NT2/D1 (cell line): ENCODE measurements at regions not wholly inside any gene's neighbourhood (a gene's known extent, or its start where the extent isn't known, plus 50 kb on each side); places are given as distances from the start of the nearest gene placed in this dataset.

ENCODE experiments used
- DNase-seq: peaks from one replicate; pipeline ENCODE4 v3.0.0-alpha.2; 2011; ENCODE audit warnings: low read depth, low spot score
- H3K27me3 ChIP-seq: 2 replicates; pipeline ENCODE4 v1.6.0; 2011; ENCODE audit warnings: mild to moderate bottlenecking; ENCODE audit not compliant: insufficient read length, insufficient read depth
- H3K36me3 ChIP-seq: 2 replicates; pipeline ENCODE4 v1.6.1; 2011; ENCODE audit warnings: mild to moderate bottlenecking, low read length, mixed read lengths; ENCODE audit not compliant: insufficient read depth, insufficient read length
- H3K4me1 ChIP-seq: 2 replicates; pipeline ENCODE4 v1.5.1; 2011; ENCODE audit not compliant: insufficient read depth, insufficient read length
- H3K4me3 ChIP-seq: 2 replicates; pipeline ENCODE4 v1.5.1; 2011; ENCODE audit warnings: low read depth; ENCODE audit not compliant: insufficient read length
- H3K9ac ChIP-seq: 2 replicates; pipeline ENCODE4 v1.6.0; 2011; ENCODE audit warnings: low read depth; ENCODE audit not compliant: insufficient read length
- H3K9me3 ChIP-seq: 2 replicates; pipeline ENCODE4 v1.5.1; 2011; ENCODE audit warnings: mild to moderate bottlenecking, low read length; ENCODE audit not compliant: insufficient read depth
- SUZ12 ChIP-seq: IDR thresholded peaks from 2 replicates; pipeline ENCODE4 v1.6.1; 2011; ENCODE audit not compliant: insufficient read length, insufficient read depth; ENCODE audit errors: extremely low read depth
- YY1 ChIP-seq: IDR thresholded peaks from 2 replicates; pipeline ENCODE4 v1.6.1; 2011; ENCODE audit not compliant: insufficient read length, insufficient read depth
- ZNF274 ChIP-seq: IDR thresholded peaks from 2 replicates; pipeline ENCODE4 v1.6.1; 2011; ENCODE audit warnings: mild to moderate bottlenecking, low read depth, low read length

GRCh38 chr12:116427200-116427930 is 131.8 kb upstream of the MAP1LC3B2 start:
- H3K4me3 ChIP-seq = peak overlapping the region; percentile 15
- no peaks in the 10 kb centered on the region for H3K27me3 ChIP-seq
- DNase-seq = peak; percentile 98
- no peaks in the 10 kb centered on the region for H3K36me3 ChIP-seq
- peaks cover 19% of the 10 kb centered on the region for H3K4me1 ChIP-seq
- H3K9me3 ChIP-seq = peaks cover 2% of the 10 kb centered on the region; the same call in 1 of the 2 replicates
- no peak for TF ChIP-seq YY1
- TF ChIP-seq ZNF274 = no peak
- no peak for TF ChIP-seq SUZ12
- peak overlapping the region; percentile 63 for H3K9ac ChIP-seq

- Histone ChIP-seq H3K27me3 (no peaks in the 10 kb centered on the region), H3K9me3 (peaks cover 5% of the 10 kb centered on the region; the same call in 1 of the 2 replicates), H3K9ac (no peak overlapping the region), H3K36me3 (no peaks in the 10 kb centered on the region), H3K4me3 (no peak overlapping the region), H3K4me1 (peaks cover 23% of the 10 kb centered on the region)
- no peak for DNase-seq
- TF ChIP-seq SUZ12 (no peak), YY1 (no peak), ZNF274 (no peak)
These were observed 129.3 kb upstream of the MAP1LC3B2 start for GRCh38 chr12:116429826-116430360.

DNA sequence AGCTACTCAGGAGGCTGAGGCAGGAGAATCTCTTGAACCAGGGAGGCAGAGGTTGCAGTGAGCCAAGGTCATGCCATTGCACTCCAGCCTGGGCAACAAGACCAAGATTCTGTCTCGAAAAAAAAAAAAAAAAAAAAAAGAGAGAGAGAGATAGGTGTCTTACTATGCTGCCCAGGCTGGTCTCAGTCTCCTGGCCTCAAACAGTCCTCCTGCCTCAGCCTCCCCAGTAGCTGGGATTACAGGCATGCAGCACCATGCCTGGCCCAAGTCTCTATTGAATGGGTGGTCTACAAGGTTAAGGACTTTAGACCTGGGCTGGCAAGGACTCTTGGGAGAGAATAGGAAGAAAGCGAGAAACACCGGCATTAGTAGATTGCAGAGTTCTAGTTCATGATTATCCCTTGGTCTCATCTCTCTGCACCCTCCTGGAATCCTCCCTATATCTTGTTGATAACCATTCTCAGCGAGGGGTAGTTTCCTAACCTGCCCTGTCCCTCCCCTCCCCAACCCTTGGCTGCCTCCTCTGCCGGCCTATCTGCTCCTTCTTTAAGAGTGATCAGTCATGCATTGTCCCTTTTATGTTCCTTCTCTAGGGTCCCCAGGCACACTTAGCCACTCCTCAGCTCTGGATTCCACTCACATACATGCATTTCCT is 128.1 kb upstream of the MAP1LC3B2 start:
- H3K27me3 ChIP-seq = no peaks in the 10 kb centered on the region
- no peak for DNase-seq
- H3K36me3 ChIP-seq = no peaks in the 10 kb centered on the region
- H3K9me3 ChIP-seq = peaks cover 5% of the 10 kb centered on the region; the same call in 1 of the 2 replicates
- peaks cover 23% of the 10 kb centered on the region for H3K4me1 ChIP-seq
- no peak overlapping the region for H3K4me3 ChIP-seq
- H3K9ac ChIP-seq = peak overlapping the region; percentile 9
- TF ChIP-seq YY1 (no peak), SUZ12 (no peak), ZNF274 (no peak)

DNA sequence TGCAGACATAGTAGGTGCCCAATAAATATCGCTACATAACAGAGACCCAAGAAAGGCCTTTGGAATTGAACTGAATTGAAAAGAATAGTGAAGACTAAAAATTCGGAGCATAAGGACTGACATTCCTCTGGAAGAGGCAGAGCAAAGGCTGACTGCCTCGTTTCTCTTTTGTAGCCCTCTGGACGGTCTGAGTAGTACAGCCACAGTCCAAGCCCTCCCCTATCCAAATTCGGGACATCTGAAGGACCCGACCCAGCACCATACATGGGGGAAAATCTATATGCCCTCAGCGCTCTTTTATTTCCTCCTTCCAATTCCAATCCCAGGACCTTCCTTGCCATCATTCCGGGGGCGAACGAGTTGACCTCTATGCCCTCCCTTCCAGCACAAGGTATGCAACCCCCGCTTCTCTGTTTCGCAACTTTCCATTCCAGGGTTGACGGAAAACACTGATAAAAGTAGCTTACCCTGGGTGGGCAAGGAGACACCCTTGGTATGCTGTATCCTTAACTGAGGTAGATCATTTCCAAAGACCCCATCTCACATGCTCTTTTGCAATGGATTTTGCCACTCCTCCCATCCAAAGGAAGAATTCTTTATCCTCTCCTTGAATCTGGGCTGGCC is 127.4 kb upstream of the MAP1LC3B2 start:
- H3K9me3 ChIP-seq = peaks cover 5% of the 10 kb centered on the region; the same call in 1 of the 2 replicates
- DNase-seq = no peak
- no peaks in the 10 kb centered on the region for H3K36me3 ChIP-seq
- peaks cover 23% of the 10 kb centered on the region for H3K4me1 ChIP-seq
- no peaks in the 10 kb centered on the region for H3K27me3 ChIP-seq
- H3K4me3 ChIP-seq = no peak overlapping the region
- TF ChIP-seq ZNF274 = no peak
- no peak for TF ChIP-seq YY1
- TF ChIP-seq SUZ12 = no peak
- H3K9ac ChIP-seq = peak overlapping the region; percentile 9

GRCh38 chr12:116432314-116432750 is 126.8 kb upstream of the MAP1LC3B2 start:
- Histone ChIP-seq H3K4me1 (peaks cover 23% of the 10 kb centered on the region), H3K4me3 (no peak overlapping the region), H3K27me3 (no peaks in the 10 kb centered on the region), H3K36me3 (no peaks in the 10 kb centered on the region), H3K9me3 (peaks cover 5% of the 10 kb centered on the region; the same call in 1 of the 2 replicates), H3K9ac (peak overlapping the region; percentile 23)
- TF ChIP-seq SUZ12 (no peak), ZNF274 (no peak), YY1 (no peak)
- no peak for DNase-seq

GRCh38 chr12:116433249-116433648 is 125.9 kb upstream of the MAP1LC3B2 start:
- Histone ChIP-seq H3K9ac (peak overlapping the region; percentile 17), H3K4me3 (no peak overlapping the region), H3K9me3 (peaks cover 5% of the 10 kb centered on the region; the same call in 1 of the 2 replicates)

More at GRCh38 chr12:116433249-116433648, 125.9 kb upstream of the MAP1LC3B2 start:
- no peak for DNase-seq
- no peak for TF ChIP-seq SUZ12
- TF ChIP-seq YY1 = no peak
- TF ChIP-seq ZNF274 = no peak
- no peaks in the 10 kb centered on the region for H3K36me3 ChIP-seq
- no peaks in the 10 kb centered on the region for H3K27me3 ChIP-seq
- H3K4me1 ChIP-seq = peaks cover 21% of the 10 kb centered on the region
